Epithelial cell of esophagus (primary cell): ENCODE measurements at regions not wholly inside any gene's neighbourhood (a gene's known extent, or its start where the extent isn't known, plus 50 kb on each side); places are given as distances from the start of the nearest gene placed in this dataset.

Experiments
- DNase-seq: peaks from one replicate; pipeline ENCODE4 v3.0.0; 2010; ENCODE audit warnings: low read depth
- H3K4me3 ChIP-seq: 2 replicates; pipeline ENCODE4 v1.5.1; 2011; ENCODE audit warnings: mild to moderate bottlenecking, low read length, control low read depth
- TF ChIP-seq, protein P1 (sequence below): IDR thresholded peaks from 2 replicates; pipeline ENCODE4 v1.5.1; 2011; ENCODE audit warnings: low read depth, mild to moderate bottlenecking, low read length, control low read depth, inconsistent platforms; ENCODE audit not compliant: insufficient read depth; ENCODE audit errors: missing control alignments

DNA sequence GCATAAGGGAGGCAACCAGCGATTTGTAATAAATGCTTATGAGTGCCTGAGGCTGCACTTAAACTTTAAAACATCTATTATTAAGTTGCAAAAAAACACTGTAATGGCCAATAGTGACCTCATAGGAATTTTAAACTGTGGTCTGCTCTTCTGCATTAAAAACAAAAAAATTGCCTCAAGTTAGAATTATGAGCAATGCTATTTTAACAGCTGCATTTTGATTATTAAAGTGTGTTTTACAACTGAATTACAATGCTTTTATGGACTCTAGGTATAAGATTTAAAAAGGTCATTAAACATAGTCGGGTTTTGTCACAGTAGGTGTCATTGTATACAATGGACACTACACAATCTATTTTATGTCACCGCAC is 528.7 kb upstream of the FANCL start:
- DNase-seq = no peak
- TF ChIP-seq, protein P1, sequence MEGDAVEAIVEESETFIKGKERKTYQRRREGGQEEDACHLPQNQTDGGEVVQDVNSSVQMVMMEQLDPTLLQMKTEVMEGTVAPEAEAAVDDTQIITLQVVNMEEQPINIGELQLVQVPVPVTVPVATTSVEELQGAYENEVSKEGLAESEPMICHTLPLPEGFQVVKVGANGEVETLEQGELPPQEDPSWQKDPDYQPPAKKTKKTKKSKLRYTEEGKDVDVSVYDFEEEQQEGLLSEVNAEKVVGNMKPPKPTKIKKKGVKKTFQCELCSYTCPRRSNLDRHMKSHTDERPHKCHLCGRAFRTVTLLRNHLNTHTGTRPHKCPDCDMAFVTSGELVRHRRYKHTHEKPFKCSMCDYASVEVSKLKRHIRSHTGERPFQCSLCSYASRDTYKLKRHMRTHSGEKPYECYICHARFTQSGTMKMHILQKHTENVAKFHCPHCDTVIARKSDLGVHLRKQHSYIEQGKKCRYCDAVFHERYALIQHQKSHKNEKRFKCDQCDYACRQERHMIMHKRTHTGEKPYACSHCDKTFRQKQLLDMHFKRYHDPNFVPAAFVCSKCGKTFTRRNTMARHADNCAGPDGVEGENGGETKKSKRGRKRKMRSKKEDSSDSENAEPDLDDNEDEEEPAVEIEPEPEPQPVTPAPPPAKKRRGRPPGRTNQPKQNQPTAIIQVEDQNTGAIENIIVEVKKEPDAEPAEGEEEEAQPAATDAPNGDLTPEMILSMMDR = no peak
- H3K4me3 ChIP-seq = no peak overlapping the region

GRCh38 chr2:58769111-58769863 is 528.2 kb upstream of the FANCL start:
- DNase-seq = no peak
- H3K4me3 ChIP-seq = no peak overlapping the region
- TF ChIP-seq, protein P1 = no peak

DNA sequence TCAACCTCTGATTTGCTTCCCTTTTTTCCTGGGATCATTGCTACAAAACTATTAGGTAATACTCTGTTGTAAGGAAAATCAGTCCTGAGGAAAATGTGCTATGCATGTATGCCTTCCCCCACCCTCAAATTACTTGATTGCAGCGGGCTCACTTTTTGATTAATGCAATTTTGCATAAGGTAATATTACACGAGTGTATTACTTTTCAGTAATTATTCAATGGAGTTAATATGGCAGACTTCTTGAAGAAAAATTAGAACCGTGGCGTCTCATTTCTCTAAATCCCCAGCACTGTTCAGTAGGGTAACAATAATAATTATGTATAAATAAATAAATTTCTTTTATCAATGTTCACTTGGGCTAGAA is 527.6 kb upstream of the FANCL start:
- no peak for DNase-seq
- TF ChIP-seq, protein P1 = no peak
- H3K4me3 ChIP-seq = no peak overlapping the region

- H3K4me3 ChIP-seq = no peak overlapping the region
- TF ChIP-seq, protein P1 = no peak
- DNase-seq = no peak
Observed at GRCh38 chr2:58767828-58768714, 526.9 kb upstream of the FANCL start.

DNA sequence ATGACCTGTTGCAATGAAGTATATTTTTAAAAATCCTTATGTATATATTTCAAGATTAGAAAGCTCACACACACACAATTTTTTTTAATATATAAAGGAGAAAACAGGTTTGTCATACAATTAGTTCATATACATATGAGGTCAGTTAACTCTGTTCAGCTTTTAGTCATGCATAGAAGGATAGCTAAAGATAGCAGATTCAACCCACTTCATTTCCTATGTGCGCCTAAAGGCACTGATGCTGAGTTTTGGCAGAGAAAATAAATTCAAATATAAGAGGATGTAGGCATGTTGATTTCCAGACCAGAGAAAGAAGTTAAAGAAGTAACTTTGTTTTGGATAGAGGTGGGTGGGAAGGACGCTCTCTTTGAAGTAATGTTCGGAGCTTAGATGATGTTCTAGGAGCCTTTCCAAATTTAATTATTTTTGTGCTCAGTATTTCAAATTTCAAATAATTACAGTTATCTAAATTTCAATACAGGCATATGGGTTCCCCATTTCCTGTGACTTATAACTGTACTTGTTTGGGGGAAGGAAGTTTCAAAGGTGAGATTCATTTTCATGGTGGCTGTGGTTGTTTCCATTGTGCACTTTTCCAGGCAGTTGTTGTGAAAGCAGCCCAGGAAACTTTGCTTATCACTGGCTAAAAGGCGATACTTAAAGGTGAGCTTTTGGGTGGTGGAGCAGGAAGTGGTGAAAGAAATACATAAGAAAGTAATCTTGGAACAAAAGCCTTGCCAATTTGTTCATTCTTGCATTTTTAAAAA is 523.4 kb upstream of the FANCL start:
- no peak for DNase-seq
- H3K4me3 ChIP-seq = no peak overlapping the region
- TF ChIP-seq, protein P1 = no peak

DNA sequence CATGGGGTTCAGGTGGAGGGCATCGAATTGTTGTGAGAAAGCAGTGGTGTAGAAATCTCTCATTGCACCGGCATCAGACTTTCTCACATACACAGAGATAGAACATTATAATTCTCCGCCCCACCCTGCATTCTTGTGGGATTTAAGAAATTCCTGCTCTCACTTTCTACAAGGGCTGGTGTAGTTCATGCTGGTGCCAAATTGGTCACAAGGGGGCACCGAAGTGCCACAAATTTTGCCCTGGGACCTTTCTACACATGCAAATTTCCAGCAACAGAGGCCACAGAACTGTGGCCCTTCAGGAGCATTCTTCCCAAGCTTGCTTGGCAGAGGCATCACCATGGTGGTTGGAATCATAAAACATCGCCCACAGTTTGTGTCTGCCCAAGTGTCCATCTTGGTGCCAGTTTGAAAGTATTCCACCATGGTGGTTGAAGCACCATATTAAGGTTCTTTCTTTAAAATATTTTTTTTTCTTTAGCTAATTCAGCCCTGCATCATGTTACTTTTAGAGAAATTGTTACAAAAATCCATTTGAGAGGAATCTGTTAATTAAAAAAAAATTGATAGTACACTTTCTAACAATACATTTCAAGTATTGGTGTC is 521.2 kb upstream of the FANCL start:
- DNase-seq = peak; percentile 76
- H3K4me3 ChIP-seq = no peak overlapping the region
- TF ChIP-seq, protein P1 = peak; percentile 63
